GM12892 (cell line): ENCODE measurements at regions not wholly inside any gene's neighbourhood (a gene's known extent, or its start where the extent isn't known, plus 50 kb on each side); places are given as distances from the start of the nearest gene placed in this dataset.

Source experiments
- POLR2A ChIP-seq: IDR thresholded peaks from 2 replicates; pipeline ENCODE4 v1.6.1; 2011; ENCODE audit warnings: low read depth, low read length, control low read depth
- POLR2AphosphoS5 ChIP-seq: IDR thresholded peaks from 2 replicates; pipeline ENCODE4 v1.6.1; 2011; ENCODE audit warnings: low read depth, low read length, control low read depth

DNA sequence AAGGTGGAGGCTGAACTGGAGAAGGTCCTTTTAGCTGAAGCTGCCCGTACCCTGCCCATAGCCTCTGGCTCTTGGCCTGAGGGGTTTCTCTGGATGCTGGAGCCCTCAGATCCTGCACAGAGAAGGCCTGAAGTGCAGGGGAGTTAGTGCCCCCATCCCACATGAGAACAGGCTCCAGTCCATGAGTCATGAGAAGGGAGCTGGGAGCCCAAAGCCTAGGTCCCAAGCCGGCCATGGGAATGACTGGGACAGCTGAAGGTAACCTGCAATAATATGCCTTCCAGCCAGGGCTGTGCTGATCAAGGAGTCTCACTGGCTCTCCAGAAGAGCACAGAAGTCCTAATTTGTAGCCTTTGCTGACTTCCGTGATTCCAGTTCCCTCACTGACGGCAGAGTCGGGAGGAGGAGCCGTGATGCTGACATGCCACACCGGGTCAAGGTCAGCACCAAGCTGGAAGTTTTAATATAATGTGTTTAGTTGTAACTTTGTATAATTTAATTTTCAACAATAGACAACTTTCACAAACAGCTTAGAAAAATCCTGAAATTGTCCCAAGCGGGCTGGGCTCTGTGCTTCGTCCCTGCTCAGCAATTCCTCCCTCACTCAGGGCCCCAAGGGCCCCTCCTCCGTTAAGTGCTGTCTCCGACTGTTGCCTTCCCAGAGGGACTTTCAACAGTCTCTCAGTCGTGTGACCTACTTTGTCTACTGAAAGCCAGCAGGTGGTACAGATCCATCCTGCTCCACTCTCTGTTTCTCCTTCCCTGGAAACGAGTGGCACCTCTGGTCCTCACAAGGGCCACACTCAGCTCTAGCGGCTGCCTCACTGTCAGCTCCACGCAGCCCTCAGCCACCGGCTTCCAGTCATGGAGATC, 387.8 kb downstream of the GADD45G start:
- no peak for TF ChIP-seq POLR2A
- no peak for TF ChIP-seq POLR2AphosphoS5
